ENCODE measurements at regions not wholly inside any gene's neighbourhood (a gene's known extent, or its start where the extent isn't known, plus 50 kb on each side); places are given as distances from the start of the nearest gene placed in this dataset.
"Not testable (repeated sequence)": the region's sequence is repeated elsewhere in the genome, so short reads cannot be mapped to it uniquely, and the experiment has no call there.

GRCh38 chr2:221997683-221998082 lies 301.1 kb downstream of the PAX3 start:
- DNase-seq (ENCODE audit: low spot score), result no peak

- DNase-seq (ENCODE audit: low spot score), result no peak
Observed at GRCh38 chr2:221997100-221997499, 301.7 kb downstream of the PAX3 start.

GRCh38 chr2:221994926-221995325 lies 303.9 kb downstream of the PAX3 start:
- DNase-seq (ENCODE audit: low spot score), result no peak

GRCh38 chr2:221984376-221984775 lies 314.4 kb downstream of the PAX3 start:
- DNase-seq (ENCODE audit: low spot score), result not testable (repeated sequence)

- no peak for DNase-seq (ENCODE audit: low spot score)
Observed at GRCh38 chr2:221981912-221982470, 316.8 kb downstream of the PAX3 start.

- DNase-seq (ENCODE audit: low spot score), result no peak
Observed at GRCh38 chr2:221975151-221975550, 323.6 kb downstream of the PAX3 start.

GRCh38 chr2:221973902-221974301 lies 324.9 kb downstream of the PAX3 start:
- no peak for DNase-seq (ENCODE audit: low spot score)

GRCh38 chr2:221973502-221973901 lies 325.3 kb downstream of the PAX3 start:
- DNase-seq (ENCODE audit: low spot score), result no peak

- no peak for DNase-seq (ENCODE audit: low spot score)
Observed at GRCh38 chr2:221972813-221973478, 325.9 kb downstream of the PAX3 start.

- no peak for DNase-seq (ENCODE audit: low spot score)
Observed at GRCh38 chr2:221970389-221970788, 328.4 kb downstream of the PAX3 start.

- DNase-seq (ENCODE audit: low spot score), result no peak
Observed at GRCh38 chr2:221969830-221970144, 329.0 kb downstream of the PAX3 start.

GRCh38 chr2:221969087-221969829 lies 329.5 kb downstream of the PAX3 start:
- peak; percentile 17 for DNase-seq (ENCODE audit: low spot score)

- DNase-seq (ENCODE audit: low spot score), result no peak
Observed at GRCh38 chr2:221962186-221962585, 336.6 kb downstream of the PAX3 start.

- no peak for DNase-seq (ENCODE audit: low spot score)
Observed at GRCh38 chr2:221961561-221961960, 337.2 kb downstream of the PAX3 start.

- DNase-seq (ENCODE audit: low spot score), result no peak
Observed at GRCh38 chr2:221958224-221958623, 340.6 kb downstream of the PAX3 start.

- no peak for DNase-seq (ENCODE audit: low spot score)
Observed at GRCh38 chr2:221948076-221948475, 350.7 kb downstream of the PAX3 start.

GRCh38 chr2:221944452-221944851 lies 354.3 kb downstream of the PAX3 start:
- DNase-seq (ENCODE audit: low spot score), result not testable (repeated sequence)

- DNase-seq (ENCODE audit: low spot score), result no peak
Observed at GRCh38 chr2:221943076-221943810, 355.6 kb downstream of the PAX3 start.

- DNase-seq (ENCODE audit: low spot score), result no peak
Observed at GRCh38 chr2:221931251-221931991, 359.3 kb upstream of the EPHA4 start.

GRCh38 chr2:221929259-221929658 lies 357.2 kb upstream of the EPHA4 start:
- DNase-seq (ENCODE audit: low spot score), result no peak

GRCh38 chr2:221926327-221926726 lies 354.2 kb upstream of the EPHA4 start:
- no peak for DNase-seq (ENCODE audit: low spot score)

- DNase-seq (ENCODE audit: low spot score), result no peak
Observed at GRCh38 chr2:221924576-221924975, 352.5 kb upstream of the EPHA4 start.

All from HuH-7.5 (cell line).